ENCODE measurements at regions not wholly inside any gene's neighbourhood (a gene's known extent, or its start where the extent isn't known, plus 50 kb on each side); places are given as distances from the start of the nearest gene placed in this dataset.

- TF ChIP-seq CTCF (IDR thresholded peaks at IDR 0.05) (no peak), POLR2A (IDR thresholded peaks at IDR 0.05) (no peak)
These were observed 181.1 kb upstream of the GPRIN3 start for GRCh38 chr4:89488736-89489135.
